HepG2 (cell line): ENCODE measurements at regions not wholly inside any gene's neighbourhood (a gene's known extent, or its start where the extent isn't known, plus 50 kb on each side); places are given as distances from the start of the nearest gene placed in this dataset.

ENCODE experiments used
- ATAC-seq: fragments of 200-7000 bp; cut with Tn5 transposase; 3 replicates; pipeline ENCODE4 v1.9.1; 2020; ENCODE audit warnings: mild to moderate bottlenecking, moderate library complexity
- BruUV-seq: library from RNA; stranded (reverse); fragments of 400-500 nt; replicated peaks from 2 replicates; lab custom pipeline; 2021; lab: Mats Ljungman, UMichigan
- CTCF ChIA-PET: fragments of 300-600 bp; formaldehyde crosslinking; extraction: SDS; loops from one replicate; lab custom pipeline; 2021; ENCODE audit warnings: low total read pairs, inconsistent platforms, low intra/inter-chr PET ratio; lab: Yijun Ruan, JAX
- POLR2A ChIA-PET: fragments of 350-600 bp; sonication (Branson Sonifier 250); formaldehyde crosslinking; loops from one replicate; lab custom pipeline; 2020; ENCODE audit warnings: antibody characterized with exemption, inconsistent platforms; lab: Yijun Ruan, JAX
- DNase-seq: peaks from one replicate; pipeline ENCODE4 v3.0.0-alpha.2; 2015; ENCODE audit warnings: low spot score
- FAIRE-seq: peaks from 3 replicates; lab custom pipeline; 2011; peaks lifted over from hg19 to GRCh38; lab: Jason Lieb, UNC
- H2AFZ ChIP-seq: one replicate; pipeline ENCODE4 v1.6.1; 2011; ENCODE audit warnings: low read length, inconsistent platforms
- H3K27ac ChIP-seq: fragments of 300-600 bp; 3 replicates; pipeline ENCODE4 v1.8.0; 2011; ENCODE audit warnings: mixed run types, mild to moderate bottlenecking, mixed read lengths, low read length, inconsistent platforms; ENCODE audit not compliant: insufficient read depth; ENCODE audit errors: extremely low read length
- H3K27me3 ChIP-seq, 2 experiments: fragments of 200-600 bp in 1 of 2; 2 replicates in 1 of 2; 3 replicates in 1 of 2; pipeline versions ENCODE4 v1.6.0 to v1.8.0; 2011; ENCODE audit warnings: low read length in 2 of 2, mild to moderate bottlenecking in 2 of 2, moderate library complexity in 2 of 2, inconsistent platforms in 1 of 2; ENCODE audit not compliant: insufficient read depth in 2 of 2, control insufficient read depth in 1 of 2
- H3K36me3 ChIP-seq, 2 experiments: fragments of 200-600 bp in 1 of 2; replicated peaks in 1 of 2; 2 replicates in 1 of 2; 3 replicates in 1 of 2; pipeline versions ENCODE4 v1.5.1 to v1.8.0; 2011; ENCODE audit warnings: low read length in 2 of 2, inconsistent platforms in 1 of 2; ENCODE audit not compliant: insufficient read depth in 2 of 2, control insufficient read depth in 1 of 2
- H3K4me1 ChIP-seq: 2 replicates; pipeline ENCODE4 v1.5.1; 2012; ENCODE audit warnings: low read length, inconsistent platforms; ENCODE audit not compliant: insufficient read depth
- H3K4me2 ChIP-seq: 2 replicates; pipeline ENCODE4 v1.6.0; 2011; ENCODE audit warnings: low read depth, low read length, inconsistent platforms
- H3K4me3 ChIP-seq, 3 experiments: fragments of 200-600 bp in 1 of 3; sonication (generic), shearing (Covaris generic) in 1 of 3; replicated peaks in 1 of 3; 2 replicates each; pipeline ENCODE4 v1.5.1; 2011 to 2016; ENCODE audit warnings: low read length in 3 of 3, inconsistent platforms in 2 of 3, low read depth in 2 of 3, mild to moderate bottlenecking in 2 of 3, control low read depth in 1 of 3, mixed read lengths in 1 of 3; ENCODE audit not compliant: insufficient read depth in 1 of 3
- H3K79me2 ChIP-seq: one replicate; pipeline ENCODE4 v1.6.1; 2011; ENCODE audit warnings: low read length, inconsistent platforms; ENCODE audit not compliant: insufficient read depth
- H3K9ac ChIP-seq: 2 replicates; pipeline ENCODE4 v1.6.0; 2011; ENCODE audit warnings: mild to moderate bottlenecking, low read depth, low read length, inconsistent platforms; ENCODE audit not compliant: insufficient read depth
- H3K9me3 ChIP-seq: 2 replicates; pipeline ENCODE4 v1.5.1; 2012; ENCODE audit warnings: mild to moderate bottlenecking, low read length
- H4K20me1 ChIP-seq: 2 replicates; pipeline ENCODE4 v1.6.0; 2011; ENCODE audit warnings: inconsistent platforms, mild to moderate bottlenecking, low read length, moderate library complexity; ENCODE audit not compliant: insufficient read depth
- CAMTA2 ChIP-seq: sonication (generic); formaldehyde crosslinking; IDR thresholded peaks from 2 replicates; pipeline ENCODE4 v1.4.0; 2020; ENCODE audit warnings: mild to moderate bottlenecking, missing genetic modification reagents, borderline replicate concordance
- FOXK2 ChIP-seq: fragments of 450-650 bp; IDR thresholded peaks from 2 replicates; pipeline ENCODE4 v1.6.1; 2016
- HOXA9 ChIP-seq: sonication (generic); formaldehyde crosslinking; IDR thresholded peaks from 2 replicates; pipeline ENCODE4 v1.8.1; 2022; ENCODE audit warnings: missing genetic modification reagents, mild to moderate bottlenecking, moderate library complexity, borderline replicate concordance
- WGBS: methylation state at CpG from one replicate; pipeline ENCODE4 v1.1.6; 2017; ENCODE audit warnings: low lambda C conversion rate; 5-methylcytosine and 5-hydroxymethylcytosine counted together
- in situ Hi-C: cut with HindIII; loops from 2 replicates; pipeline ENCODE4 v1.10.0; 2017; ENCODE audit warnings: low pct_unique_long_range_greater_than_20kb; ENCODE audit not compliant: extremely low pct_ligation_motif_present
- intact Hi-C: fragments of 100-400 bp; cut with micrococcal nuclease; formaldehyde crosslinking; loops from one replicate; pipeline ENCODE4 v1.10.0; 2022; ENCODE audit not compliant: unreplicated experiment
- TF ChIP-seq, protein P1 (sequence below): sonication (generic); formaldehyde crosslinking; IDR thresholded peaks from 2 replicates; pipeline ENCODE4 v1.5.0; 2020; ENCODE audit warnings: mild to moderate bottlenecking, missing genetic modification reagents
- TF ChIP-seq, protein P2 (sequence below): IDR thresholded peaks from 2 replicates; pipeline ENCODE4 v1.6.1; 2016; ENCODE audit warnings: low read depth, borderline replicate concordance
- TF ChIP-seq, protein P3 (sequence below): IDR thresholded peaks from 2 replicates; pipeline ENCODE4 v1.6.1; 2016; ENCODE audit warnings: control low read depth

DNA sequence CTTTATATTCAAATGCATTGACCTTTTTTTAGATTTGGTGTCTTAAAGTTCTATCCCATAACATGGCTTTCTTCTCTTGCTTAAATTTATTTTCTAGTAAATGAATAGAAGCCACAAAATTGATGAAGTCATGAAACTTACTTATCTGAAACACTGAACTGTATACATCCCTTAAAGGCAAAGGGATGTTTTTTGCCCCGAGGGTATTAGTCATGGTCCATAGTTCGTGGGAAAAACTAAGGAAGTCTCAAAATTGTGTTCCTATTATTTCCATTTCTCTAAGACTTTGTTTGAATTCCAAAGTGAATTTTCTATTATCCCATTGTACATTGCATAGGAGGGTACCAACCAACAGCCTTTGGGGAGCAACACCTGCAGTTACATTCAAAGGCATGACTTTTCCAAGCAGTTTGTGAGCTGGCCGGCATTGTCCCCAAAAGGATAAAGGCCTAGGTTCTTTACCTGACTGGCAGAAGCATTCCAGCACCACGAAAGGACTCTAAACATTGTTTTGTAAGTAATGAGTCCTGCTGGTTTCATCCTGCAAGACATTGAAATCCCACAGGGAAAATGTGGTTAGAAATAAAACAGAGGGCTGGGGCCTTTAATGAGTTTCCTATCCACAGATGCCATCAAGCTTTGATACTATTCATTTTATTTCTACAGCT, 473.5 kb downstream of the PRKD1 start:
- ATAC-seq (no peak), DNase-seq (no peak), FAIRE-seq (no peak)
- Histone ChIP-seq H2AFZ (no peak overlapping the region), H3K27ac (no peak overlapping the region), H3K4me2 (no peak overlapping the region), H4K20me1 (no peaks in the 10 kb centered on the region), H3K4me3 (no peak overlapping the region), H3K27me3 (no peaks in the 10 kb centered on the region), H3K79me2 (no peaks in the 10 kb centered on the region), H3K9me3 (peaks cover 59% of the 10 kb centered on the region), H3K9ac (no peak overlapping the region), H3K4me1 (no peaks in the 10 kb centered on the region), H3K36me3 (no peaks in the 10 kb centered on the region)
- CTCF ChIA-PET = no interaction called here
- in situ Hi-C loops = no loop called here
- POLR2A ChIA-PET = no interaction called here
- intact Hi-C loops = no loop called here
- 2% methylated on average over 4 of the region's 4 CpGs for WGBS
- BruUV-seq = no TSS peak
- TF ChIP-seq CAMTA2 (CRISPR knock-in tag) (no peak), FOXK2 (no peak), HOXA9 (CRISPR knock-in tag) (no peak)
- TF ChIP-seq, protein P1, sequence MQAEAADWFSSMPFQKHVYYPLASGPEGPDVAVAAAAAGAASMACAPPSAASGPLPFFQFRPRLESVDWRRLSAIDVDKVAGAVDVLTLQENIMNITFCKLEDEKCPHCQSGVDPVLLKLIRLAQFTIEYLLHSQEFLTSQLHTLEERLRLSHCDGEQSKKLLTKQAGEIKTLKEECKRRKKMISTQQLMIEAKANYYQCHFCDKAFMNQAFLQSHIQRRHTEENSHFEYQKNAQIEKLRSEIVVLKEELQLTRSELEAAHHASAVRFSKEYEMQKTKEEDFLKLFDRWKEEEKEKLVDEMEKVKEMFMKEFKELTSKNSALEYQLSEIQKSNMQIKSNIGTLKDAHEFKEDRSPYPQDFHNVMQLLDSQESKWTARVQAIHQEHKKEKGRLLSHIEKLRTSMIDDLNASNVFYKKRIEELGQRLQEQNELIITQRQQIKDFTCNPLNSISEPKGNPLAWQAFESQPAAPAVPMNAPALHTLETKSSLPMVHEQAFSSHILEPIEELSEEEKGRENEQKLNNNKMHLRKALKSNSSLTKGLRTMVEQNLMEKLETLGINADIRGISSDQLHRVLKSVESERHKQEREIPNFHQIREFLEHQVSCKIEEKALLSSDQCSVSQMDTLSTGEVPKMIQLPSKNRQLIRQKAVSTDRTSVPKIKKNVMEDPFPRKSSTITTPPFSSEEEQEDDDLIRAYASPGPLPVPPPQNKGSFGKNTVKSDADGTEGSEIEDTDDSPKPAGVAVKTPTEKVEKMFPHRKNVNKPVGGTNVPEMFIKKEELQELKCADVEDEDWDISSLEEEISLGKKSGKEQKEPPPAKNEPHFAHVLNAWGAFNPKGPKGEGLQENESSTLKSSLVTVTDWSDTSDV (CRISPR knock-in tag) = no peak
- TF ChIP-seq, protein P2, sequence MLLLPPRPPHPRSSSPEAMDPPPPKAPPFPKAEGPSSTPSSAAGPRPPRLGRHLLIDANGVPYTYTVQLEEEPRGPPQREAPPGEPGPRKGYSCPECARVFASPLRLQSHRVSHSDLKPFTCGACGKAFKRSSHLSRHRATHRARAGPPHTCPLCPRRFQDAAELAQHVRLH (CRISPR knock-in tag) = no peak
- TF ChIP-seq, protein P3, sequence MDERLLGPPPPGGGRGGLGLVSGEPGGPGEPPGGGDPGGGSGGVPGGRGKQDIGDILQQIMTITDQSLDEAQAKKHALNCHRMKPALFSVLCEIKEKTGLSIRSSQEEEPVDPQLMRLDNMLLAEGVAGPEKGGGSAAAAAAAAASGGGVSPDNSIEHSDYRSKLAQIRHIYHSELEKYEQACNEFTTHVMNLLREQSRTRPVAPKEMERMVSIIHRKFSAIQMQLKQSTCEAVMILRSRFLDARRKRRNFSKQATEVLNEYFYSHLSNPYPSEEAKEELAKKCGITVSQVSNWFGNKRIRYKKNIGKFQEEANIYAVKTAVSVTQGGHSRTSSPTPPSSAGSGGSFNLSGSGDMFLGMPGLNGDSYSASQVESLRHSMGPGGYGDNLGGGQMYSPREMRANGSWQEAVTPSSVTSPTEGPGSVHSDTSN = no peak
